ENCODE measurements at regions not wholly inside any gene's neighbourhood (a gene's known extent, or its start where the extent isn't known, plus 50 kb on each side); places are given as distances from the start of the nearest gene placed in this dataset.

DNA sequence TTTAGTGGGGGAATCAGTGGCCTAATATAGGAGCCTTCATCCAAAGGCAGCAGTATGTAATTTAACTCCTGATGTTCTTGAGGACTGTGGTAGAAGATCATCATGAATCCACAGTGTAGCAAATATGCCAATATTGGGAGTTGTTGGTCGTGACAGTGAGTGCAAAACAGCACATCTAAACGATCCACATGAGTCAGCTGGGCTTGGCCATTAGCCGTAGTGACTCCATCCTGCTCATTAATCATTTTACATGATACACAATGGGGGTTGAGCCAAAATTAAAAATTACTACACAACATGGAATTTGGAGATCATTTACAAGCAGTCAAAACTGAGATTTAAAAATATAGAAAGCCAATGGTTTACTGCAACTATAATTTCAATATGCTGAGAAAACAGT, 653.9 kb upstream of the CAMK1G start:
- TF ChIP-seq HDGF (IDR thresholded peaks at IDR 0.05; ENCODE audit: borderline replicate concordance) (no peak), LEF1 (IDR thresholded peaks at IDR 0.05; ENCODE audit: borderline replicate concordance) (no peak), L3MBTL2 (conservative IDR thresholded peaks at IDR 0.05) (no peak), BHLHE40 (IDR thresholded peaks at IDR 0.05; ENCODE audit: borderline replicate concordance) (no peak), SP1 (IDR thresholded peaks at IDR 0.05) (no peak), ARNT (IDR thresholded peaks at IDR 0.05) (no peak), FOXM1 (IDR thresholded peaks at IDR 0.05; ENCODE audit: borderline replicate concordance) (no peak), TARDBP (IDR thresholded peaks at IDR 0.05) (no peak), FOXK2 (IDR thresholded peaks at IDR 0.05) (no peak), NFRKB (IDR thresholded peaks at IDR 0.05) (no peak), FOXA1 (IDR thresholded peaks at IDR 0.05) (no peak), ELF4 (IDR thresholded peaks at IDR 0.05) (no peak)
- DNase-seq (ENCODE audit: extremely low spot score), result no peak
- ChIA-PET POLR2A (no interaction called here), CTCF (interaction anchor here (0.6 kb wide), 1 partner anchor 1133 kb away, joined by 6 read pairs; no protein-coding TSS in a partner anchor)

DNA sequence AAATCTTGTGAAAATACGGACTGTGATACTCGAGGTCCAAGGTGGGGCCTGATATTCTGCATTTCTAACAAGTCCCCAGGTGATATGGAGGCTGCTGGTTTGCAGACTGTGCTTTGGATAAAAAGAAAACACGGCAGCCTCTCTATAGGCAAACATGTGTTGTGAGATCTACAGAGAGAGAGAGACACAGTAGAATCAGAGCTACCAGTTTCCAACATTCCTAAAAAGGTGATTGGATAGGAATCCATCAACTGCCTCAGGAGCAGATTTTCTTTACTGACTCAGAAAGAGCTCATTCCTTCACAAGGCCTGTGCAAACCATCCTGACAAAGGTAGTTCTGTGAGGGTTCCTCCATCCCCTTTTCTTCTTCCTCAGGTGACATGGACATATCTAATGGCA, 651.6 kb upstream of the CAMK1G start:
- POLR2A ChIA-PET, result no interaction called here
- no peak for TF ChIP-seq HDGF (IDR thresholded peaks at IDR 0.05; ENCODE audit: borderline replicate concordance)
- TF ChIP-seq NFRKB (IDR thresholded peaks at IDR 0.05), result no peak
- TF ChIP-seq CTBP1 (IDR thresholded peaks at IDR 0.05; ENCODE audit: borderline replicate concordance), result no peak
- no peak for TF ChIP-seq SUZ12 (IDR thresholded peaks at IDR 0.05)
- TF ChIP-seq L3MBTL2 (conservative IDR thresholded peaks at IDR 0.05), result no peak
- TF ChIP-seq FOXA1 (IDR thresholded peaks at IDR 0.05), result no peak
- TF ChIP-seq TARDBP (IDR thresholded peaks at IDR 0.05), result no peak
- TF ChIP-seq, protein P1, sequence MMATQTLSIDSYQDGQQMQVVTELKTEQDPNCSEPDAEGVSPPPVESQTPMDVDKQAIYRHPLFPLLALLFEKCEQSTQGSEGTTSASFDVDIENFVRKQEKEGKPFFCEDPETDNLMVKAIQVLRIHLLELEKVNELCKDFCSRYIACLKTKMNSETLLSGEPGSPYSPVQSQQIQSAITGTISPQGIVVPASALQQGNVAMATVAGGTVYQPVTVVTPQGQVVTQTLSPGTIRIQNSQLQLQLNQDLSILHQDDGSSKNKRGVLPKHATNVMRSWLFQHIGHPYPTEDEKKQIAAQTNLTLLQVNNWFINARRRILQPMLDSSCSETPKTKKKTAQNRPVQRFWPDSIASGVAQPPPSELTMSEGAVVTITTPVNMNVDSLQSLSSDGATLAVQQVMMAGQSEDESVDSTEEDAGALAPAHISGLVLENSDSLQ (IDR thresholded peaks at IDR 0.05), result no peak
- no peak for TF ChIP-seq FOXK2 (IDR thresholded peaks at IDR 0.05)
- TF ChIP-seq SP1 (IDR thresholded peaks at IDR 0.05), result no peak
- TF ChIP-seq FOXM1 (IDR thresholded peaks at IDR 0.05; ENCODE audit: borderline replicate concordance), result no peak
- no peak for TF ChIP-seq LEF1 (IDR thresholded peaks at IDR 0.05; ENCODE audit: borderline replicate concordance)
- no peak for TF ChIP-seq ZNF384 (IDR thresholded peaks at IDR 0.05)
- no peak for TF ChIP-seq ELF4 (IDR thresholded peaks at IDR 0.05)
- no peak for TF ChIP-seq ARNT (IDR thresholded peaks at IDR 0.05)
- TF ChIP-seq BHLHE40 (IDR thresholded peaks at IDR 0.05; ENCODE audit: borderline replicate concordance), result no peak
- CTCF ChIA-PET, result no interaction called here
- DNase-seq (ENCODE audit: extremely low spot score), result no peak

DNA sequence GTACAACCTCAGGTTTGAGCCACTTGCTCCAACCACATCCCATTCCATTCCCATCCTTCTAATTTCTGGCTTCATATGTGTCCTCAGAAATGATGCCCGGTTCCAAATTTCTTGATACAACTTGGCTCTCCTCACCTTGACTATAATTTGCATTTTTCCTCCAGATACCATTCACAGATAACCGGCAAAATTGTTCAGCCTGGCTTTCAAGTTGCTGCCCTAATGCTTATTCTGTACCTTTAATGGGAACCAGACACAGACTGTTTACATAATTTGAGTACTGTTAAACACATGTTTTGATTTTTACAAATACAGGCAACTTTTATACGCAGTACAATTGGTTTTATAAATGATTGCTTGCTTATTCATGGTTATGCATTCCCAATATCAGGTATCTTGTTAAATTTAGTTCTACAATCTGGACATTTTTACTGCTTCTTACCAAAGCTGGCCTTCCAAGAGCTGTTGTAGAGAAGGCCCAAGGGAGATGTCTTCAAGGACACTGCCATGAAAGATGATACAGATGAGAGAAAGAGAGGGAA, 649.5 kb upstream of the CAMK1G start:
- TF ChIP-seq FOXA1 (IDR thresholded peaks at IDR 0.05) (no peak), ARNT (IDR thresholded peaks at IDR 0.05) (no peak), BHLHE40 (IDR thresholded peaks at IDR 0.05; ENCODE audit: borderline replicate concordance) (no peak), CTBP1 (IDR thresholded peaks at IDR 0.05; ENCODE audit: borderline replicate concordance) (no peak), ELF4 (IDR thresholded peaks at IDR 0.05) (no peak), NFRKB (IDR thresholded peaks at IDR 0.05) (no peak), TARDBP (IDR thresholded peaks at IDR 0.05) (no peak), FOXM1 (IDR thresholded peaks at IDR 0.05; ENCODE audit: borderline replicate concordance) (no peak)
- TF ChIP-seq, protein P1 (IDR thresholded peaks at IDR 0.05), result no peak
- CTCF ChIA-PET, result no interaction called here
- POLR2A ChIA-PET, result no interaction called here
- DNase-seq (ENCODE audit: extremely low spot score), result no peak

DNA sequence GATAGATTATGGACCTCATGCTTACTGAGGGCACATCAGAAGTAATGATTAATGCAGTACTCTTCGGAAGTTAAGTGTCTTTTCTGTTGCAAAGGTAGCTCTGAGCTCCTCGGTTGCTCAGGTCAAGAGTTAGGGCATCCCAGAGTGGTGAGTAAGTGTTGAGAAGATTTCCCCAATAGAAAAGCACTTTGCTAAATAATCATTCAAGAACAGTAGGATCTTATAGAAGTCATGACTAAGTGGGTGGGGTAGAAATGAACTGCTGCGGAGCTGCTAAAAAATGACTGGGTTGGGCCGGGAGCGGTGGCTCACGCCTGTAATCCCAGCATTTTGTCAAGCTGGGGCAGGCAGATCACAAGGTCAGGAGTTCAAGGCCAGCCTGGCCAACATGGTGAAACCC, 648.6 kb upstream of the CAMK1G start:
- POLR2A ChIA-PET, result no interaction called here
- no peak for TF ChIP-seq ZNF384 (IDR thresholded peaks at IDR 0.05)
- no peak for TF ChIP-seq NFRKB (IDR thresholded peaks at IDR 0.05)
- no peak for TF ChIP-seq FOXK2 (IDR thresholded peaks at IDR 0.05)
- no peak for TF ChIP-seq ELF4 (IDR thresholded peaks at IDR 0.05)
- TF ChIP-seq FOXM1 (IDR thresholded peaks at IDR 0.05; ENCODE audit: borderline replicate concordance), result no peak
- TF ChIP-seq ARNT (IDR thresholded peaks at IDR 0.05), result no peak
- TF ChIP-seq BHLHE40 (IDR thresholded peaks at IDR 0.05; ENCODE audit: borderline replicate concordance), result no peak
- TF ChIP-seq SUZ12 (IDR thresholded peaks at IDR 0.05), result no peak
- TF ChIP-seq FOXA1 (IDR thresholded peaks at IDR 0.05), result no peak
- TF ChIP-seq, protein P1 (IDR thresholded peaks at IDR 0.05), result no peak
- TF ChIP-seq CTBP1 (IDR thresholded peaks at IDR 0.05; ENCODE audit: borderline replicate concordance), result no peak
- no peak for TF ChIP-seq TARDBP (IDR thresholded peaks at IDR 0.05)
- no peak for TF ChIP-seq SP1 (IDR thresholded peaks at IDR 0.05)
- no peak for TF ChIP-seq L3MBTL2 (conservative IDR thresholded peaks at IDR 0.05)
- no peak for TF ChIP-seq LEF1 (IDR thresholded peaks at IDR 0.05; ENCODE audit: borderline replicate concordance)
- no peak for TF ChIP-seq HDGF (IDR thresholded peaks at IDR 0.05; ENCODE audit: borderline replicate concordance)
- CTCF ChIA-PET, result no interaction called here
- no peak for DNase-seq (ENCODE audit: extremely low spot score)

DNA sequence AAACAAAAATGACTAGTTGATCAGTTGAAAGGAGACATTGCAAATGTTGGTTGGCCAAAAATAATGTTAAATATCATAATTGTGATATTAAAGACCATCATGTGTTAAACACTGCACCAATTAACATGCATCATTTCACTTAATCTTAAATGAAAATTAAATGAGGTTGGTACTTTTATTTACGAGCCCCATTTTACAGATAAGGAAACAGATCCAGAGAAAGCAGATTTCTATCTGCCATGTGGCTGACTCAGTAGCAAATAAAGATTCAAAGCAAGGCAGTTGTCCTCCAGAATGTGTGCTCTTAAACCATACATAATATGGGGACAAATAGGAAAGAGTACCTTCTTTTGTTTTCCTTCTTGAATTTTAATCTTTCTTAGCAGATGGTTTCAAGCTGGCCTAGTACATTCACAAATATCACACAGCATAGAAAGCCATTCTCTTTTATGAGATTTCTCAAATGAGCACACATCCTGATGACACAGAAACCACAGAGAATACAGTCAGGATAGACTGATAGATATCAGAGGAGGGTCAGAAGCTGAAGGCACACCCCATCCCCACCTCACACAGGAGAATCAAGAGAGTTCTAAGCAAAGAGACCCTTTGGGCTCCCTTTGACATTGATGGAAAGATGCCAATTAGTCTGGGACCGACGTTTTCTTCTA, 647.9 kb upstream of the CAMK1G start:
- no peak for TF ChIP-seq FOXK2 (IDR thresholded peaks at IDR 0.05)
- no peak for TF ChIP-seq TARDBP (IDR thresholded peaks at IDR 0.05)
- no peak for TF ChIP-seq ARNT (IDR thresholded peaks at IDR 0.05)
- no peak for TF ChIP-seq ZNF384 (IDR thresholded peaks at IDR 0.05)
- no peak for TF ChIP-seq FOXM1 (IDR thresholded peaks at IDR 0.05; ENCODE audit: borderline replicate concordance)
- TF ChIP-seq ELF4 (IDR thresholded peaks at IDR 0.05), result no peak
- no peak for TF ChIP-seq CTBP1 (IDR thresholded peaks at IDR 0.05; ENCODE audit: borderline replicate concordance)
- no peak for TF ChIP-seq NFRKB (IDR thresholded peaks at IDR 0.05)
- no peak for TF ChIP-seq L3MBTL2 (conservative IDR thresholded peaks at IDR 0.05)
- TF ChIP-seq BHLHE40 (IDR thresholded peaks at IDR 0.05; ENCODE audit: borderline replicate concordance), result no peak
- TF ChIP-seq LEF1 (IDR thresholded peaks at IDR 0.05; ENCODE audit: borderline replicate concordance), result no peak
- TF ChIP-seq, protein P1 (IDR thresholded peaks at IDR 0.05), result no peak
- TF ChIP-seq SP1 (IDR thresholded peaks at IDR 0.05), result no peak
- no peak for TF ChIP-seq FOXA1 (IDR thresholded peaks at IDR 0.05)
- no peak for TF ChIP-seq HDGF (IDR thresholded peaks at IDR 0.05; ENCODE audit: borderline replicate concordance)
- no peak for TF ChIP-seq SUZ12 (IDR thresholded peaks at IDR 0.05)
- POLR2A ChIA-PET, result no interaction called here
- no peak for DNase-seq (ENCODE audit: extremely low spot score)
- CTCF ChIA-PET, result no interaction called here
